Liver (tissue), 8 donors: ENCODE measurements at regions not wholly inside any gene's neighbourhood (a gene's known extent, or its start where the extent isn't known, plus 50 kb on each side); places are given as distances from the start of the nearest gene placed in this dataset.

ENCODE experiments used
- DNase-seq: peaks from one replicate; pipeline ENCODE4 v3.0.0-alpha.2; 2017; ENCODE audit warnings: low spot score
- H3K27ac ChIP-seq, 2 donors: one replicate each; pipeline ENCODE4 v1.7.0; 2013; ENCODE audit warnings: inconsistent platforms in 2 of 2, low read length in 2 of 2, control low read depth in 1 of 2, low read depth in 1 of 2, mild to moderate bottlenecking in 1 of 2
- H3K27me3 ChIP-seq, 4 donors: one replicate each; pipeline versions ENCODE4 v1.6.1 to v1.7.0; 2013; ENCODE audit warnings: low read length in 3 of 4, inconsistent platforms in 1 of 4, mild to moderate bottlenecking in 1 of 4, moderate library complexity in 1 of 4; ENCODE audit not compliant: control insufficient read depth in 4 of 4, insufficient read depth in 4 of 4
- H3K36me3 ChIP-seq, 4 donors: one replicate each; pipeline versions ENCODE4 v1.6.1 to v1.7.0; 2013; ENCODE audit warnings: low read length in 3 of 4, mild to moderate bottlenecking in 3 of 4, low read depth in 1 of 4, moderate library complexity in 1 of 4; ENCODE audit not compliant: control insufficient read depth in 4 of 4, insufficient read depth in 3 of 4
- H3K4me1 ChIP-seq, 4 donors: one replicate each; pipeline versions ENCODE4 v1.6.1 to v1.7.0; 2013; ENCODE audit warnings: low read length in 3 of 4, mild to moderate bottlenecking in 3 of 4, moderate library complexity in 1 of 4; ENCODE audit not compliant: control insufficient read depth in 4 of 4, insufficient read depth in 4 of 4
- H3K4me3 ChIP-seq, 3 donors: one replicate each; pipeline versions ENCODE4 v1.6.1 to v1.7.0; 2013; ENCODE audit warnings: low read length in 3 of 3, control low read depth in 1 of 3, low read depth in 1 of 3, mild to moderate bottlenecking in 1 of 3
- H3K9ac ChIP-seq, 2 donors: one replicate each; pipeline ENCODE4 v1.7.0; 2013; ENCODE audit warnings: low read length in 2 of 2, mild to moderate bottlenecking in 2 of 2, moderate library complexity in 2 of 2, control low read depth in 1 of 2, low read depth in 1 of 2
- H3K9me3 ChIP-seq, 4 donors: one replicate each; pipeline versions ENCODE4 v1.6.1 to v1.7.0; 2013; ENCODE audit warnings: low read length in 3 of 4; ENCODE audit not compliant: control insufficient read depth in 4 of 4
- EGR1 ChIP-seq, 2 donors: IDR thresholded peaks; 2 replicates each; pipeline ENCODE4 v1.6.1; 2016 to 2018; ENCODE audit warnings: antibody characterized with exemption in 2 of 2, low read depth in 2 of 2
- FOXA1 ChIP-seq: IDR thresholded peaks from 2 replicates; pipeline ENCODE4 v1.6.1; 2016; ENCODE audit warnings: antibody characterized with exemption
- FOXA2 ChIP-seq: IDR thresholded peaks from 2 replicates; pipeline ENCODE4 v1.6.1; 2016; ENCODE audit warnings: antibody characterized with exemption
- GABPA ChIP-seq, 2 donors: IDR thresholded peaks in 1 of 2; conservative IDR thresholded peaks in 1 of 2; 2 replicates each; pipeline ENCODE4 v1.6.1; 2016; ENCODE audit warnings: antibody characterized with exemption in 2 of 2, mild to moderate bottlenecking in 1 of 2, moderate library complexity in 1 of 2
- HNF4A ChIP-seq, 2 donors: conservative IDR thresholded peaks; 2 replicates each; pipeline ENCODE4 v1.6.1; 2016; ENCODE audit warnings: antibody characterized with exemption in 2 of 2, mild to moderate bottlenecking in 2 of 2
- HNF4G ChIP-seq: IDR thresholded peaks from 2 replicates; pipeline ENCODE4 v1.6.1; 2016; ENCODE audit warnings: antibody characterized with exemption
- JUND ChIP-seq, 2 donors: IDR thresholded peaks; 2 replicates each; pipeline ENCODE4 v1.6.1; 2016; ENCODE audit warnings: antibody characterized with exemption in 2 of 2
- NR2F2 ChIP-seq: IDR thresholded peaks from 2 replicates; pipeline ENCODE4 v1.6.1; 2016; ENCODE audit warnings: antibody characterized with exemption
- RAD21 ChIP-seq, 2 donors: IDR thresholded peaks; 2 replicates each; pipeline ENCODE4 v1.6.1; 2016; ENCODE audit warnings: antibody characterized with exemption in 2 of 2, mild to moderate bottlenecking in 2 of 2
- REST ChIP-seq: IDR thresholded peaks from 2 replicates; pipeline ENCODE4 v1.6.1; 2016; ENCODE audit warnings: antibody characterized with exemption, mild to moderate bottlenecking
- RXRA ChIP-seq, 2 donors: IDR thresholded peaks; 2 replicates each; pipeline ENCODE4 v1.6.1; 2017 to 2018; ENCODE audit warnings: antibody characterized with exemption in 2 of 2, mild to moderate bottlenecking in 1 of 2
- SP1 ChIP-seq: IDR thresholded peaks from 2 replicates; pipeline ENCODE4 v1.6.1; 2018; ENCODE audit warnings: antibody characterized with exemption, mild to moderate bottlenecking
- TAF1 ChIP-seq: conservative IDR thresholded peaks from 2 replicates; pipeline ENCODE4 v1.6.1; 2016; ENCODE audit warnings: antibody characterized with exemption, mild to moderate bottlenecking
- YY1 ChIP-seq: IDR thresholded peaks from 2 replicates; pipeline ENCODE4 v1.6.1; 2016; ENCODE audit warnings: antibody characterized with exemption, mild to moderate bottlenecking
- WGBS: extraction: QIAGEN DNeasy Blood & Tissue Kit; methylation state at CpG from one replicate; pipeline ENCODE4 v1.1.7; 2013; 5-methylcytosine and 5-hydroxymethylcytosine counted together
- TF ChIP-seq, protein P1 (sequence below): fragments of 150-350 bp; IDR thresholded peaks from 2 replicates; pipeline ENCODE4 v1.5.1; 2017; ENCODE audit warnings: improper control_type of control experiment, low read depth, low read length; ENCODE audit not compliant: missing input control
- TF ChIP-seq, protein P2 (sequence below): IDR thresholded peaks from 2 replicates; pipeline ENCODE4 v1.6.1; 2016; ENCODE audit warnings: antibody characterized with exemption
- TF ChIP-seq, protein P3 (sequence below): IDR thresholded peaks from 2 replicates; pipeline ENCODE4 v1.6.1; 2016; ENCODE audit warnings: antibody characterized with exemption
- TF ChIP-seq, protein P4 (sequence below): IDR thresholded peaks from 2 replicates; pipeline ENCODE4 v1.6.1; 2016; ENCODE audit warnings: antibody characterized with exemption
- donor health status: healthy.
- donor health status: healthy.
- donor health status: healthy.
- donor health status: healthy.
- donor health status: healthy.

- TF ChIP-seq EGR1 (IDR thresholded peaks at IDR 0.05; ENCODE audit: low read depth in 2 of 2) (no peak), FOXA1 (no peak), JUND (IDR thresholded peaks at IDR 0.05) (no peak), SP1 (no peak), REST (no peak), TAF1 (no peak), YY1 (no peak), RAD21 (IDR thresholded peaks at IDR 0.05) (no peak), NR2F2 (no peak), HNF4A (conservative IDR thresholded peaks at IDR 0.05) (no peak), FOXA2 (no peak), GABPA (IDR thresholded peaks at IDR 0.05 in 1 of 2, conservative IDR thresholded peaks at IDR 0.05 in 1 of 2) (no peak), RXRA (IDR thresholded peaks at IDR 0.05) (no peak), HNF4G (no peak)
- TF ChIP-seq, protein P1, sequence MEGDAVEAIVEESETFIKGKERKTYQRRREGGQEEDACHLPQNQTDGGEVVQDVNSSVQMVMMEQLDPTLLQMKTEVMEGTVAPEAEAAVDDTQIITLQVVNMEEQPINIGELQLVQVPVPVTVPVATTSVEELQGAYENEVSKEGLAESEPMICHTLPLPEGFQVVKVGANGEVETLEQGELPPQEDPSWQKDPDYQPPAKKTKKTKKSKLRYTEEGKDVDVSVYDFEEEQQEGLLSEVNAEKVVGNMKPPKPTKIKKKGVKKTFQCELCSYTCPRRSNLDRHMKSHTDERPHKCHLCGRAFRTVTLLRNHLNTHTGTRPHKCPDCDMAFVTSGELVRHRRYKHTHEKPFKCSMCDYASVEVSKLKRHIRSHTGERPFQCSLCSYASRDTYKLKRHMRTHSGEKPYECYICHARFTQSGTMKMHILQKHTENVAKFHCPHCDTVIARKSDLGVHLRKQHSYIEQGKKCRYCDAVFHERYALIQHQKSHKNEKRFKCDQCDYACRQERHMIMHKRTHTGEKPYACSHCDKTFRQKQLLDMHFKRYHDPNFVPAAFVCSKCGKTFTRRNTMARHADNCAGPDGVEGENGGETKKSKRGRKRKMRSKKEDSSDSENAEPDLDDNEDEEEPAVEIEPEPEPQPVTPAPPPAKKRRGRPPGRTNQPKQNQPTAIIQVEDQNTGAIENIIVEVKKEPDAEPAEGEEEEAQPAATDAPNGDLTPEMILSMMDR: no peak
- TF ChIP-seq, protein P2, sequence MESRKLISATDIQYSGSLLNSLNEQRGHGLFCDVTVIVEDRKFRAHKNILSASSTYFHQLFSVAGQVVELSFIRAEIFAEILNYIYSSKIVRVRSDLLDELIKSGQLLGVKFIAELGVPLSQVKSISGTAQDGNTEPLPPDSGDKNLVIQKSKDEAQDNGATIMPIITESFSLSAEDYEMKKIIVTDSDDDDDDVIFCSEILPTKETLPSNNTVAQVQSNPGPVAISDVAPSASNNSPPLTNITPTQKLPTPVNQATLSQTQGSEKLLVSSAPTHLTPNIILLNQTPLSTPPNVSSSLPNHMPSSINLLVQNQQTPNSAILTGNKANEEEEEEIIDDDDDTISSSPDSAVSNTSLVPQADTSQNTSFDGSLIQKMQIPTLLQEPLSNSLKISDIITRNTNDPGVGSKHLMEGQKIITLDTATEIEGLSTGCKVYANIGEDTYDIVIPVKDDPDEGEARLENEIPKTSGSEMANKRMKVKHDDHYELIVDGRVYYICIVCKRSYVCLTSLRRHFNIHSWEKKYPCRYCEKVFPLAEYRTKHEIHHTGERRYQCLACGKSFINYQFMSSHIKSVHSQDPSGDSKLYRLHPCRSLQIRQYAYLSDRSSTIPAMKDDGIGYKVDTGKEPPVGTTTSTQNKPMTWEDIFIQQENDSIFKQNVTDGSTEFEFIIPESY: no peak
- TF ChIP-seq, protein P3, sequence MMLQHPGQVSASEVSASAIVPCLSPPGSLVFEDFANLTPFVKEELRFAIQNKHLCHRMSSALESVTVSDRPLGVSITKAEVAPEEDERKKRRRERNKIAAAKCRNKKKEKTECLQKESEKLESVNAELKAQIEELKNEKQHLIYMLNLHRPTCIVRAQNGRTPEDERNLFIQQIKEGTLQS: no peak
- TF ChIP-seq, protein P4, sequence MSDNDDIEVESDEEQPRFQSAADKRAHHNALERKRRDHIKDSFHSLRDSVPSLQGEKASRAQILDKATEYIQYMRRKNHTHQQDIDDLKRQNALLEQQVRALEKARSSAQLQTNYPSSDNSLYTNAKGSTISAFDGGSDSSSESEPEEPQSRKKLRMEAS: no peak
- Histone ChIP-seq H3K4me3 (no peak overlapping the region), H3K9ac (no peak overlapping the region), H3K9me3 (peaks cover 0 to 4% (median 3%) of the 10 kb centered on the region in 4 donors), H3K36me3 (no peaks in the 10 kb centered on the region), H3K27me3 (no peaks in the 10 kb centered on the region), H3K27ac (no peak overlapping the region), H3K4me1 (no peaks in the 10 kb centered on the region)
- 77% methylated on average over 3 of the region's 3 CpGs for WGBS
- no peak for DNase-seq
These were observed 95.2 kb upstream of the PWP1 start for GRCh38 chr12:107590413-107590812.
